ENCODE measurements at regions not wholly inside any gene's neighbourhood (a gene's known extent, or its start where the extent isn't known, plus 50 kb on each side); places are given as distances from the start of the nearest gene placed in this dataset.

GRCh38 chr3:87761795-87762194 is 297.0 kb downstream of the CGGBP1 start:
- no peaks in the 10 kb centered on the region for H3K36me3 ChIP-seq (replicated peaks in 1 of 2; ENCODE audit: control insufficient read depth in 2 of 2, insufficient read depth in 2 of 2, low read length in 2 of 2)
- no peaks in the 10 kb centered on the region for H3K79me1 ChIP-seq (ENCODE audit: low read depth, low read length)
- H3K4ac ChIP-seq (ENCODE audit: low read length) = no peak overlapping the region
- H3K27me3 ChIP-seq (ENCODE audit: control insufficient read depth in 3 of 3, insufficient read depth in 3 of 3, low read depth in 1 of 3, low read length in 3 of 3) = no peaks in the 10 kb centered on the region
- H3K9ac ChIP-seq (ENCODE audit: low read depth, low read length, poor library complexity) = no peak overlapping the region
- H3K9me3 ChIP-seq (replicated peaks in 1 of 2; ENCODE audit: control insufficient read depth in 2 of 2, insufficient read depth in 1 of 2, low read depth in 1 of 2, low read length in 2 of 2) = no peaks in the 10 kb centered on the region
- H3K4me1 ChIP-seq (ENCODE audit: control insufficient read depth in 2 of 2, insufficient read depth in 1 of 2, low read depth in 1 of 2, low read length in 2 of 2) = peaks cover 0 to 3% of the 10 kb centered on the region in 2 donors
- no peak overlapping the region for H3K14ac ChIP-seq (ENCODE audit: low read length)
- no peak overlapping the region for H2AK5ac ChIP-seq (ENCODE audit: low read depth, low read length)
- no peak overlapping the region for H2BK12ac ChIP-seq (ENCODE audit: low read length)
- no peak overlapping the region for H2BK120ac ChIP-seq (ENCODE audit: low read depth, low read length)
- no peak for DNase-seq (ENCODE audit: low spot score)
- no peak overlapping the region for H4K8ac ChIP-seq (ENCODE audit: low read depth, low read length)
- H3K4me3 ChIP-seq (ENCODE audit: low read length in 2 of 2) = peak overlapping the region in 1 of 2 donors; percentile 48
- H3K18ac ChIP-seq (ENCODE audit: low read length) = no peak overlapping the region
- no peak overlapping the region for H2BK5ac ChIP-seq (ENCODE audit: low read length)
- no peak overlapping the region for H3K4me2 ChIP-seq (ENCODE audit: insufficient read depth, low read length, poor library complexity, severe bottlenecking)
- no peak overlapping the region for H2BK15ac ChIP-seq (ENCODE audit: low read length)
- H4K91ac ChIP-seq (ENCODE audit: low read depth, low read length, poor library complexity) = no peak overlapping the region
- no CpG with 5 or more reads among the region's 17 CpGs for WGBS, 2 donors (ENCODE audit: extremely low coverage in 2 of 2, insufficient read length in 2 of 2, insufficient replicate concordance in 1 of 2)
- no peak overlapping the region for H3K27ac ChIP-seq (replicated peaks; ENCODE audit: low read length)
- no peak overlapping the region for H2AFZ ChIP-seq (ENCODE audit: low read length)
- H3K23ac ChIP-seq (ENCODE audit: low read depth, low read length, poor library complexity) = no peak overlapping the region

GRCh38 chr3:87761341-87761740 is 297.5 kb downstream of the CGGBP1 start:
- no peaks in the 10 kb centered on the region for H3K36me3 ChIP-seq (replicated peaks in 1 of 2; ENCODE audit: control insufficient read depth in 2 of 2, insufficient read depth in 2 of 2, low read length in 2 of 2)
- no peak overlapping the region for H3K4me2 ChIP-seq (ENCODE audit: insufficient read depth, low read length, poor library complexity, severe bottlenecking)
- H3K23ac ChIP-seq (ENCODE audit: low read depth, low read length, poor library complexity) = no peak overlapping the region
- WGBS, 2 donors (ENCODE audit: extremely low coverage in 2 of 2, insufficient read length in 2 of 2, insufficient replicate concordance in 1 of 2) = no CpG with 5 or more reads among the region's 11 CpGs
- no peak overlapping the region for H2AFZ ChIP-seq (ENCODE audit: low read length)
- no peak overlapping the region for H2BK120ac ChIP-seq (ENCODE audit: low read depth, low read length)
- H3K27me3 ChIP-seq (ENCODE audit: control insufficient read depth in 3 of 3, insufficient read depth in 3 of 3, low read depth in 1 of 3, low read length in 3 of 3) = no peaks in the 10 kb centered on the region
- H3K9me3 ChIP-seq (replicated peaks in 1 of 2; ENCODE audit: control insufficient read depth in 2 of 2, insufficient read depth in 1 of 2, low read depth in 1 of 2, low read length in 2 of 2) = no peaks in the 10 kb centered on the region
- no peak overlapping the region for H3K27ac ChIP-seq (replicated peaks; ENCODE audit: low read length)
- H3K18ac ChIP-seq (ENCODE audit: low read length) = no peak overlapping the region
- no peak overlapping the region for H3K4me3 ChIP-seq (ENCODE audit: low read length in 2 of 2)
- H3K9ac ChIP-seq (ENCODE audit: low read depth, low read length, poor library complexity) = no peak overlapping the region
- H2AK5ac ChIP-seq (ENCODE audit: low read depth, low read length) = no peak overlapping the region
- H4K8ac ChIP-seq (ENCODE audit: low read depth, low read length) = no peak overlapping the region
- H3K14ac ChIP-seq (ENCODE audit: low read length) = no peak overlapping the region
- no peak for DNase-seq (ENCODE audit: low spot score)
- H2BK15ac ChIP-seq (ENCODE audit: low read length) = no peak overlapping the region
- H3K79me1 ChIP-seq (ENCODE audit: low read depth, low read length) = no peaks in the 10 kb centered on the region
- H2BK5ac ChIP-seq (ENCODE audit: low read length) = no peak overlapping the region
- H4K91ac ChIP-seq (ENCODE audit: low read depth, low read length, poor library complexity) = no peak overlapping the region
- no peaks in the 10 kb centered on the region for H3K4me1 ChIP-seq (ENCODE audit: control insufficient read depth in 2 of 2, insufficient read depth in 1 of 2, low read depth in 1 of 2, low read length in 2 of 2)
- no peak overlapping the region for H2BK12ac ChIP-seq (ENCODE audit: low read length)
- H3K4ac ChIP-seq (ENCODE audit: low read length) = no peak overlapping the region

GRCh38 chr3:87756616-87757015 is 302.2 kb downstream of the CGGBP1 start:
- no peak overlapping the region for H2BK5ac ChIP-seq (ENCODE audit: low read length)
- no peaks in the 10 kb centered on the region for H3K4me1 ChIP-seq (ENCODE audit: control insufficient read depth in 2 of 2, insufficient read depth in 1 of 2, low read depth in 1 of 2, low read length in 2 of 2)
- H3K4me2 ChIP-seq (ENCODE audit: insufficient read depth, low read length, poor library complexity, severe bottlenecking) = no peak overlapping the region
- no peak overlapping the region for H3K14ac ChIP-seq (ENCODE audit: low read length)
- H2BK120ac ChIP-seq (ENCODE audit: low read depth, low read length) = no peak overlapping the region
- no peak overlapping the region for H3K4ac ChIP-seq (ENCODE audit: low read length)
- H4K8ac ChIP-seq (ENCODE audit: low read depth, low read length) = no peak overlapping the region
- H2BK12ac ChIP-seq (ENCODE audit: low read length) = no peak overlapping the region
- WGBS, 2 donors (ENCODE audit: extremely low coverage in 2 of 2, insufficient read length in 2 of 2, insufficient replicate concordance in 1 of 2) = no CpG with 5 or more reads among the region's 1 CpG
- no peak overlapping the region for H2AK5ac ChIP-seq (ENCODE audit: low read depth, low read length)
- DNase-seq (ENCODE audit: low spot score) = no peak
- H2AFZ ChIP-seq (ENCODE audit: low read length) = no peak overlapping the region
- H3K79me1 ChIP-seq (ENCODE audit: low read depth, low read length) = no peaks in the 10 kb centered on the region
- no peak overlapping the region for H3K4me3 ChIP-seq (ENCODE audit: low read length in 2 of 2)
- H2BK15ac ChIP-seq (ENCODE audit: low read length) = no peak overlapping the region
- H3K23ac ChIP-seq (ENCODE audit: low read depth, low read length, poor library complexity) = no peak overlapping the region
- H3K36me3 ChIP-seq (replicated peaks in 1 of 2; ENCODE audit: control insufficient read depth in 2 of 2, insufficient read depth in 2 of 2, low read length in 2 of 2) = no peaks in the 10 kb centered on the region
- H3K27ac ChIP-seq (replicated peaks; ENCODE audit: low read length) = no peak overlapping the region
- H4K91ac ChIP-seq (ENCODE audit: low read depth, low read length, poor library complexity) = no peak overlapping the region
- H3K9me3 ChIP-seq (replicated peaks in 1 of 2; ENCODE audit: control insufficient read depth in 2 of 2, insufficient read depth in 1 of 2, low read depth in 1 of 2, low read length in 2 of 2) = no peaks in the 10 kb centered on the region
- no peaks in the 10 kb centered on the region for H3K27me3 ChIP-seq (ENCODE audit: control insufficient read depth in 3 of 3, insufficient read depth in 3 of 3, low read depth in 1 of 3, low read length in 3 of 3)
- H3K18ac ChIP-seq (ENCODE audit: low read length) = no peak overlapping the region
- H3K9ac ChIP-seq (ENCODE audit: low read depth, low read length, poor library complexity) = no peak overlapping the region

GRCh38 chr3:87755852-87756251 is 303.0 kb downstream of the CGGBP1 start:
- no peaks in the 10 kb centered on the region for H3K79me1 ChIP-seq (ENCODE audit: low read depth, low read length)
- no peaks in the 10 kb centered on the region for H3K9me3 ChIP-seq (replicated peaks in 1 of 2; ENCODE audit: control insufficient read depth in 2 of 2, insufficient read depth in 1 of 2, low read depth in 1 of 2, low read length in 2 of 2)
- no peak overlapping the region for H2BK5ac ChIP-seq (ENCODE audit: low read length)
- H3K14ac ChIP-seq (ENCODE audit: low read length) = no peak overlapping the region
- H3K27me3 ChIP-seq (ENCODE audit: control insufficient read depth in 3 of 3, insufficient read depth in 3 of 3, low read depth in 1 of 3, low read length in 3 of 3) = no peaks in the 10 kb centered on the region
- no peaks in the 10 kb centered on the region for H3K36me3 ChIP-seq (replicated peaks in 1 of 2; ENCODE audit: control insufficient read depth in 2 of 2, insufficient read depth in 2 of 2, low read length in 2 of 2)
- no peak overlapping the region for H3K9ac ChIP-seq (ENCODE audit: low read depth, low read length, poor library complexity)
- no peak overlapping the region for H3K4me2 ChIP-seq (ENCODE audit: insufficient read depth, low read length, poor library complexity, severe bottlenecking)
- no peak overlapping the region for H2BK12ac ChIP-seq (ENCODE audit: low read length)
- H2BK120ac ChIP-seq (ENCODE audit: low read depth, low read length) = no peak overlapping the region
- H3K4me1 ChIP-seq (ENCODE audit: control insufficient read depth in 2 of 2, insufficient read depth in 1 of 2, low read depth in 1 of 2, low read length in 2 of 2) = no peaks in the 10 kb centered on the region
- no peak overlapping the region for H4K8ac ChIP-seq (ENCODE audit: low read depth, low read length)
- H3K27ac ChIP-seq (replicated peaks; ENCODE audit: low read length) = no peak overlapping the region
- DNase-seq (ENCODE audit: low spot score) = no peak
- no peak overlapping the region for H3K18ac ChIP-seq (ENCODE audit: low read length)
- no peak overlapping the region for H4K91ac ChIP-seq (ENCODE audit: low read depth, low read length, poor library complexity)
- no peak overlapping the region for H3K4me3 ChIP-seq (ENCODE audit: low read length in 2 of 2)
- H3K23ac ChIP-seq (ENCODE audit: low read depth, low read length, poor library complexity) = no peak overlapping the region
- no peak overlapping the region for H2AK5ac ChIP-seq (ENCODE audit: low read depth, low read length)
- no peak overlapping the region for H3K4ac ChIP-seq (ENCODE audit: low read length)
- H2AFZ ChIP-seq (ENCODE audit: low read length) = no peak overlapping the region
- no peak overlapping the region for H2BK15ac ChIP-seq (ENCODE audit: low read length)
